HG02885 (cell line): ENCODE measurements at regions not wholly inside any gene's neighbourhood (a gene's known extent, or its start where the extent isn't known, plus 50 kb on each side); places are given as distances from the start of the nearest gene placed in this dataset.
"Not testable (repeated sequence)": the region's sequence is repeated elsewhere in the genome, so short reads cannot be mapped to it uniquely, and the experiment has no call there.

Source experiments
- ATAC-seq: cut with Tn5 transposase; IDR thresholded peaks from one replicate; pipeline ENCODE4 v1.9.1; 2021; ENCODE audit warnings: mild to moderate bottlenecking; ENCODE audit not compliant: unreplicated experiment, poor library complexity

- ATAC-seq: no peak
These were observed 568.7 kb downstream of the ETS1 start for GRCh38 chr11:128018692-128019091.

GRCh38 chr11:128005562-128005961 is 581.8 kb downstream of the ETS1 start:
- ATAC-seq: no peak

DNA sequence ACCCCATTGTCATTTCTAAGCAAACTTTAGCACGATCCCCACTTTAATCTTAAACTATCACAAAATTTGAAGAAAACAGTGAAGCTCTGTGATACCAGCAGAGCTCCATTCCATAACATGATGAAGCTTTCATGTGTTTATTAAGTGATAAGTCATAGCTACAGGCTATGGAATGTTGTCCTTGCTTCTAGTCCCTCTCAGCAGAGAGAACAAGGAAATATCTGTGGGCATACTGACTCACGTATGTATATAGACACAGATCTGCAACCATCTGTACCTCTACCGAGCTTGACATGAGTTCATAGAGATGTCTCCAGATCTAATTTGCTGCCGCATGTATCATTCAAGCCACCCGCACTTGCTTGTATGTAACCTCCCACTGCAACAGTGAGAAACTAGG is 588.9 kb downstream of the ETS1 start:
- no peak for ATAC-seq

GRCh38 chr11:127997594-127997993 is 589.8 kb downstream of the ETS1 start:
- no peak for ATAC-seq

- ATAC-seq: no peak
These were observed 590.5 kb downstream of the ETS1 start for GRCh38 chr11:127996825-127997224.

DNA sequence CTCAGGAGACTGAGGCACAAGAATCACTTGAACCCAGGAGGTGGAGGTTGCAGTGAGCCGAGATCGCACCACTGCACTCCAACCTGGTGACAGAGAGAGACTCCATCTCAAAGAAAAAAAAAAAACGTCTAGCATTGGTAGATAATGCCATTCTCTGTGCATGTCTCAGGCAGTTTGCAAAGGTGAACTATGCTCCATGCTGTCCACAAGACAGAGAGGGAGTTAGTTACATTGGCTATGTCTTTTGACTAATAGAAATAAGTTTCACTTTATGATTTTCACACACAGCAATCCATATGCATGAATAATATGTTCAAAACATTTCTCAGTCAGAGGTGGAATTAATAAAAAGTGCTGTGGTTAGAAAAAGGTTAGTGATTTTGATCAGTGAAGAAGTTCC is 591.4 kb downstream of the ETS1 start:
- ATAC-seq: no peak

GRCh38 chr11:127994736-127995135 is 592.6 kb downstream of the ETS1 start:
- no peak for ATAC-seq

GRCh38 chr11:127993788-127994187 is 593.6 kb downstream of the ETS1 start:
- no peak for ATAC-seq

DNA sequence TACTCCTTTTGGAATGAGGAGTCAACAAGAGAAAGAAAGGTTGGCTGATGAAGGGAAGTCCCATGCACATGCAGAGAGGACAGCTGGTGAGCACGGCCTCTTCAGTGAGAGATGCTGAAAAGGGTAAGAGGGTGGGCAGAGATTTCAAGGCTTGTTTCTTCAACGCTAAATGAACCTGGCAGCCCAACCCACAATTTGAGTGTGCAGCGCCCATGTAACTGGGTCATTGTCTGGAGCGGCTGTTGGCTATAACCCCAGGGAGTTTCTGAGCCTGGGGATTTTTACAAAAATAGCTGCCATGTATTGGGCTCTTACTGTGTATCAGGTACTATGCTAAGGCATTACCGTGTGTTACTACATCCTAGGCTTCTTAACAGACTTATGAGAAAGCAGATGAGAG is 594.1 kb downstream of the ETS1 start:
- ATAC-seq: no peak

- no peak for ATAC-seq
These were observed 601.3 kb downstream of the ETS1 start for GRCh38 chr11:127986073-127986472.

GRCh38 chr11:127972816-127973215 is 614.5 kb downstream of the ETS1 start:
- ATAC-seq: no peak

DNA sequence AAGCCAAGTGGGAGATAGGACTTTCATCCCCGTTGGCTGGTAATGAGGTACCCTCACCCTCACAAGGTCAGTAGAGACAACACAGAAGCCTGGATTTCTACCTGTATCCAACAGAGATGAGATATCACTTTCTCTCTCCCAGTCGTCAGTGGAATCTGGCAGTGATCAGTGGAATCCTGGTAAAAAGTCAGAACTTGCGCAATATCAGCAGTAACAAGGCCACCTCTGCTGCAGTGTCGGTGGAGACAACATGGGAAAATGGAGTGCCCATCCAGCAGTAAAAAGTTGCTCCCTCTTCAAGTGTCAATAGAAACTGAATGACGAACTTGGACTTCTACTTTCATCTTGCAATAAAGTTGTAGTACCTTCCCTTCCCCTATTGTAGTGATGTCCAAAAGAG is 615.9 kb downstream of the ETS1 start:
- ATAC-seq: no peak

DNA sequence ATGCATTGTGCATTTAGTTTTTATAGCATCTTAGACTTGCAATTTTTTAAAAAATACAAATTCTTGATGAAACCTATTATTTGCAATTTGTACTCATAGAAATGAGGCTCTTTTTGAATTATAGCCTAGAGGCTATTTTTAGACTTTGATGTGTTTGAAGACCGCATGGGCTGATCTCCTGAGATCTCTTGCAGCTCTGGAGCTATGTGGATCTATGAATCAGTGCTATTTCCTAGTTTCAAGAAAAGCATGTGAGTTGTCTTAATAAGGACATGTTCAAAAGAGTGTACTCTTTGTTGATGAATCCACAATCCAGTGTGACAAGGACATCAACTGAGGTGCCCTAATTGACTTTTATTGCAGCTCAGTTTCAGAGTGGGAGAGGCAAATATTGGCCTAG is 620.5 kb downstream of the ETS1 start:
- no peak for ATAC-seq

- no peak for ATAC-seq
These were observed 621.3 kb downstream of the ETS1 start for GRCh38 chr11:127965939-127966668.

- no peak for ATAC-seq
These were observed 624.9 kb downstream of the ETS1 start for GRCh38 chr11:127962416-127962815.

DNA sequence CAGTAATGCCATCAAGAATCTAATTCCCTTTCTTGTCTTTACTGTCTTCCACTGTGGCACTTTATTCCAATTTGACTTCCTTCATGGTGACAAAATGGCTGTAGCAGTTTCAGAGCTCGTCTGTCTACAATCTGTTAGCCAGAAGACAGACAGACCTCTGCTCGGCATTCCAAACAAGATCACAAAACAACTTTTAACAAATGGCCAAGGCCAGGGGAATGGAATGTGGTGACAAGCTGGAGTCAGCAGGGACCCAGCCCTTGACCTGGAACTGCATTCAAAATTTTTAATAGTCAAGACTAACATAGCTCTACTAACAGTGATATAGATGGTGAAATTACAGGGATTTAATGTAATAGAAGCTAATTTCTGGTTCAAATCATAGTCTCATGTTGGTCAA is 637.2 kb downstream of the ETS1 start:
- no peak for ATAC-seq

- no peak for ATAC-seq
These were observed 643.6 kb downstream of the ETS1 start for GRCh38 chr11:127943763-127944162.

- ATAC-seq: no peak
These were observed 644.2 kb downstream of the ETS1 start for GRCh38 chr11:127943152-127943551.

GRCh38 chr11:127941554-127941953 is 645.8 kb downstream of the ETS1 start:
- ATAC-seq: not testable (repeated sequence)

GRCh38 chr11:127939000-127939399 is 648.4 kb downstream of the ETS1 start:
- no peak for ATAC-seq

- ATAC-seq: no peak
These were observed 652.3 kb downstream of the ETS1 start for GRCh38 chr11:127935081-127935480.

DNA sequence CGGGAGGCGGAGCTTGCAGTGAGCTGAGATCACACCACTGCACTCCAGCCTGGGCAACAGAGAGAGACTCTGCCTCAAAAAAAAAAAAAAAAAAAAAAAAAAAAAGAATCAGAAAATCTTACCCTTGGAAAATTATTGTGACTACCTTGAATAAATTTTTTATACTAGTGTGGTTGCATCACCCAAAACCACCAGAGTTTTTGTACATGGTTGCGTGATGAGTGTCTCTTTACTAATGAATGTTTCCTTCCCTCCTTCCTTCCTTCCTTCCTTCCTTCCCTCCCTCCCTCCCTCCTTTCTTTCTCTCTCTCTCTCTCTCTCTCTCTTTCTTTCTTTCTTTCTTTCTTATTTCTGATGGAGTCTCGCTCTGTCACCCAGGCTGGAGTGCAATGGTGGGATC is 653.4 kb downstream of the ETS1 start:
- not testable (repeated sequence) for ATAC-seq

GRCh38 chr11:127931803-127932202 is 655.6 kb downstream of the ETS1 start:
- ATAC-seq: no peak
